ENCODE measurements at regions not wholly inside any gene's neighbourhood (a gene's known extent, or its start where the extent isn't known, plus 50 kb on each side); places are given as distances from the start of the nearest gene placed in this dataset.

- Histone ChIP-seq H3K27me3 (ENCODE audit: insufficient read depth) (no peaks in the 10 kb centered on the region), H4K20me1 (ENCODE audit: insufficient read depth) (no peaks in the 10 kb centered on the region), H3K9me2 (peaks cover 2% of the 10 kb centered on the region; the same call in 1 of the 2 replicates), H3K4me3 (ENCODE audit: low read depth in 2 of 2, low read length in 1 of 2) (no peak overlapping the region), H3K4me1 (ENCODE audit: control insufficient read depth in 1 of 2, insufficient read depth in 2 of 2, low read depth in 1 of 2, low read length in 1 of 2) (no peaks in the 10 kb centered on the region), H3K9ac (no peak overlapping the region), H3K9me3 (no peaks in the 10 kb centered on the region), H3K4me2 (no peak overlapping the region), H3F3A (replicated peaks; ENCODE audit: insufficient read depth) (no peaks in the 10 kb centered on the region), H3K27ac (ENCODE audit: low read depth in 2 of 2, low read length in 1 of 2) (no peak overlapping the region), H2AFZ (ENCODE audit: low read depth) (no peak overlapping the region), H3K36me3 (replicated peaks in 1 of 2; ENCODE audit: control insufficient read depth in 1 of 2, insufficient read depth in 2 of 2, low read length in 1 of 2) (no peaks in the 10 kb centered on the region), H3K79me2 (ENCODE audit: insufficient read depth) (no peaks in the 10 kb centered on the region)
- 100% methylated on average over 2 of the region's 2 CpGs for WGBS (ENCODE audit: low lambda C conversion rate)
- no peak for DNase-seq
- POLR2A ChIA-PET: no interaction called here
- CTCF ChIA-PET: no interaction called here
- TF ChIP-seq POLR2AphosphoS5 (IDR thresholded peaks at IDR 0.05; ENCODE audit: low read depth, low read length) (no peak), USF2 (IDR thresholded peaks at IDR 0.05; ENCODE audit: borderline replicate concordance, low read depth, low read length) (no peak), NFIC (IDR thresholded peaks at IDR 0.05; ENCODE audit: borderline replicate concordance) (no peak), REST (IDR thresholded peaks at IDR 0.05; ENCODE audit: low read depth, low read length) (no peak), GATA2 (CRISPR knock-in tag; IDR thresholded peaks at IDR 0.05) (no peak), IRF3 (IDR thresholded peaks at IDR 0.05; ENCODE audit: low read depth, low read length) (no peak), FOXM1 (IDR thresholded peaks at IDR 0.05; ENCODE audit: low read depth) (no peak), ELF1 (IDR thresholded peaks at IDR 0.05) (no peak), NRF1 (IDR thresholded peaks at IDR 0.05; ENCODE audit: low read depth, low read length) (no peak), TEAD4 (IDR thresholded peaks at IDR 0.05; ENCODE audit: borderline replicate concordance, insufficient read depth) (no peak)
Measured at GRCh38 chr1:98497497-98497896, 164.0 kb upstream of the SNX7 start.

GRCh38 chr1:98496256-98496995 lies 165.1 kb upstream of the SNX7 start:
- H3F3A ChIP-seq (replicated peaks; ENCODE audit: insufficient read depth): no peaks in the 10 kb centered on the region
- no peaks in the 10 kb centered on the region for H3K4me1 ChIP-seq (ENCODE audit: control insufficient read depth in 1 of 2, insufficient read depth in 2 of 2, low read depth in 1 of 2, low read length in 1 of 2)
- ChIA-PET POLR2A (no interaction called here), CTCF (no interaction called here)
- H3K9me2 ChIP-seq: peaks cover 2% of the 10 kb centered on the region; the same call in 1 of the 2 replicates
- H4K20me1 ChIP-seq (ENCODE audit: insufficient read depth): no peaks in the 10 kb centered on the region
- no peak overlapping the region for H3K4me2 ChIP-seq
- H3K4me3 ChIP-seq (ENCODE audit: low read depth in 2 of 2, low read length in 1 of 2): no peak overlapping the region
- no peak for DNase-seq
- WGBS (ENCODE audit: low lambda C conversion rate): 83% methylated on average over 2 of the region's 2 CpGs
- H3K9me3 ChIP-seq: no peaks in the 10 kb centered on the region
- no peaks in the 10 kb centered on the region for H3K27me3 ChIP-seq (ENCODE audit: insufficient read depth)
- no peaks in the 10 kb centered on the region for H3K79me2 ChIP-seq (ENCODE audit: insufficient read depth)
- no peak overlapping the region for H2AFZ ChIP-seq (ENCODE audit: low read depth)
- no peak overlapping the region for H3K9ac ChIP-seq
- no peaks in the 10 kb centered on the region for H3K36me3 ChIP-seq (replicated peaks in 1 of 2; ENCODE audit: control insufficient read depth in 1 of 2, insufficient read depth in 2 of 2, low read length in 1 of 2)
- no peak overlapping the region for H3K27ac ChIP-seq (ENCODE audit: low read depth in 2 of 2, low read length in 1 of 2)
- TF ChIP-seq MEF2A (IDR thresholded peaks at IDR 0.05; ENCODE audit: borderline replicate concordance, low read depth) (no peak), TAF1 (IDR thresholded peaks at IDR 0.05; ENCODE audit: borderline replicate concordance, low read depth, low read length) (no peak), MAX (IDR thresholded peaks at IDR 0.05; ENCODE audit: low read depth) (no peak), NFIC (IDR thresholded peaks at IDR 0.05; ENCODE audit: borderline replicate concordance) (no peak), IRF3 (IDR thresholded peaks at IDR 0.05; ENCODE audit: low read depth, low read length) (no peak), NRF1 (IDR thresholded peaks at IDR 0.05; ENCODE audit: low read depth, low read length) (no peak), GABPA (IDR thresholded peaks at IDR 0.05; ENCODE audit: low read depth) (no peak), TEAD4 (IDR thresholded peaks at IDR 0.05; ENCODE audit: borderline replicate concordance, insufficient read depth) (no peak), FOSL2 (IDR thresholded peaks at IDR 0.05; ENCODE audit: borderline replicate concordance, low read depth) (no peak), FOXM1 (IDR thresholded peaks at IDR 0.05; ENCODE audit: low read depth) (no peak), MXI1 (IDR thresholded peaks at IDR 0.05; ENCODE audit: low read depth, low read length) (no peak), ZBTB33 (IDR thresholded peaks at IDR 0.05; ENCODE audit: borderline replicate concordance, low read depth) (no peak)
